ENCODE measurements at regions not wholly inside any gene's neighbourhood (a gene's known extent, or its start where the extent isn't known, plus 50 kb on each side); places are given as distances from the start of the nearest gene placed in this dataset.

GRCh38 chr12:125657681-125658080, 592.4 kb downstream of the AACS start:
- Histone ChIP-seq H3K4me2 (ENCODE audit: insufficient read depth, low read length) (no peak overlapping the region), H3K4me1 (ENCODE audit: control insufficient read depth, extremely low read depth, insufficient read depth, low read length) (no peaks in the 10 kb centered on the region), H3K4me3 (replicated peaks in 1 of 3; ENCODE audit: insufficient read depth in 1 of 3, low read depth in 1 of 3, low read length in 3 of 3) (no peak overlapping the region), H3K79me2 (ENCODE audit: control insufficient read depth, insufficient read depth, low read length) (no peaks in the 10 kb centered on the region), H3K9me1 (replicated peaks; ENCODE audit: control insufficient read depth, extremely low read depth, insufficient read depth, low read length) (no peaks in the 10 kb centered on the region), H3K9me3 (replicated peaks; ENCODE audit: control insufficient read depth, insufficient read depth, low read length) (no peaks in the 10 kb centered on the region), H3K27ac (ENCODE audit: insufficient read depth, low read depth, low read length) (no peak overlapping the region), H2AFZ (ENCODE audit: low read depth, low read length) (no peak overlapping the region), H3K9ac (replicated peaks; ENCODE audit: extremely low read depth, insufficient read depth, low read length) (no peak overlapping the region), H3K27me3 (ENCODE audit: control insufficient read depth in 2 of 2, insufficient read depth in 2 of 2, low read length in 2 of 2) (no peaks in the 10 kb centered on the region), H3K36me3 (ENCODE audit: control insufficient read depth in 2 of 2, extremely low read depth in 1 of 2, insufficient read depth in 2 of 2, low read length in 2 of 2) (no peaks in the 10 kb centered on the region), H4K20me1 (replicated peaks; ENCODE audit: control insufficient read depth, extremely low read depth, insufficient read depth, low read length) (no peaks in the 10 kb centered on the region)
- ChIA-PET CTCF (no interaction called here), POLR2A (no interaction called here)
- dilution Hi-C loops (cut with MboI; ENCODE audit: extremely low pct_ligation_motif_present, low sequenced_read_pairs) = no loop called here
- BruUV-seq (replicated peaks) = no TSS peak
- intact Hi-C loops (cut with micrococcal nuclease) = no loop called here
- DNase-seq (ENCODE audit: low read depth, low spot score) = no peak
- no peak for TF ChIP-seq POLR2AphosphoS5 (IDR thresholded peaks at IDR 0.05; ENCODE audit: insufficient read depth, low read depth, low read length)
- TF ChIP-seq FOS (IDR thresholded peaks at IDR 0.05; ENCODE audit: borderline replicate concordance, insufficient read depth, low read length) = no peak
- TF ChIP-seq POLR2A (IDR thresholded peaks at IDR 0.05; ENCODE audit: low read depth, low read length) = no peak
- TF ChIP-seq EZH2 (IDR thresholded peaks at IDR 0.05; ENCODE audit: borderline replicate concordance, low read depth, low read length, severe bottlenecking) = no peak
- no peak for TF ChIP-seq MAX (IDR thresholded peaks at IDR 0.05; ENCODE audit: insufficient read depth, insufficient read length)
- TF ChIP-seq JUN (IDR thresholded peaks at IDR 0.05; ENCODE audit: borderline replicate concordance, insufficient read depth, insufficient read length, low read depth) = no peak
- TF ChIP-seq MYC (IDR thresholded peaks at IDR 0.05; ENCODE audit: low read depth, low read length) = no peak
- no peak for TF ChIP-seq GATA2 (IDR thresholded peaks at IDR 0.05; ENCODE audit: insufficient read depth, insufficient read length, low read depth, low read length)
- no peak for TF ChIP-seq CTCF (IDR thresholded peaks at IDR 0.05; ENCODE audit: extremely low read depth in 1 of 2, insufficient read depth in 1 of 2, low read depth in 1 of 2, low read length in 2 of 2)
- FAIRE-seq = no peak

All from endothelial cell of umbilical vein (primary cell).